Epidermal melanocyte (primary cell): ENCODE measurements at regions not wholly inside any gene's neighbourhood (a gene's known extent, or its start where the extent isn't known, plus 50 kb on each side); places are given as distances from the start of the nearest gene placed in this dataset.

Experiments used
- DNase-seq: peaks from one replicate; pipeline ENCODE4 v3.0.0; 2011; ENCODE audit warnings: low spot score; ENCODE audit not compliant: insufficient read length

GRCh38 chr13:32861304-32861703 is 154.9 kb upstream of the KL start:
- no peak for DNase-seq

- no peak for DNase-seq
Observed at GRCh38 chr13:32863596-32863995, 152.6 kb upstream of the KL start.

GRCh38 chr13:32866921-32867320 is 149.3 kb upstream of the KL start:
- DNase-seq: no peak

DNA sequence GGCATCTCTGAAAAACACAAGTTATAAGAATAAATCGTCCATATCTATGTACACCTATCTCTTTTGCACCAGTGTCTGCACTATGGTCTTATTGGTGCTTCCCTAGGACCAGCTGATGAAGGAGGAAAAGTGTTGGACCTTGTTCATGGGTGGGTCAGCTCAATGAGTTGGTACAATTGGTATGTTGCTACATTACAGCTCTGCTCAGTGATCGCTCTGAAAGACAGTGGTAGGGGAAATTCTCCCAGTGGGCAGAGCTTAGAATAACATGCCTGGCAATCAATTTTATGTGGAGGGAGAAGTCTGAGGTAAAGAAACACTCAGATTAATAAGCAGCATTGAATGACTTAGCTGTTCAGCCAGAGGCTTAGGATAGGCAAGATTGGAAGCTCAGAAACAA is 138.7 kb upstream of the KL start:
- no peak for DNase-seq

- DNase-seq: no peak
Observed at GRCh38 chr13:32878163-32878562, 138.1 kb upstream of the KL start.

DNA sequence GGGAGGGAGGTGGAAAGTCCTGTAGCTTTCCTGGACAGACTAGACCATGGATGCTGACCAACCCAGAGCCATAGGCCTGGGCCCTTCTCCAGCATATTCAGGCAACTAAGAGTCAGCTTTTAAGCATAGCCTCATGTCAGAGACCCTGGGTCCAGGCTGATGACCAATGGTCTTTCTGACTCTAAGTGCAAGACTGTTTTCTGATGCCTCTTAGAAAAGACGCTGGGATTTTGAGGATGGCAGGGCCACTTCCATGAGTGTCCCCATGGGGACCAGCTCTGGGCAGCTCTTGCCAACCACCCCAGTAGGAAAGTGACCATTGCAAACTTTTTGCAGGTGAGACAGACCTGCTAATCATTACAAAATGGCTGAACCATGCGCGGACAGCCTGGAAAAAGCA is 135.6 kb upstream of the KL start:
- no peak for DNase-seq

DNA sequence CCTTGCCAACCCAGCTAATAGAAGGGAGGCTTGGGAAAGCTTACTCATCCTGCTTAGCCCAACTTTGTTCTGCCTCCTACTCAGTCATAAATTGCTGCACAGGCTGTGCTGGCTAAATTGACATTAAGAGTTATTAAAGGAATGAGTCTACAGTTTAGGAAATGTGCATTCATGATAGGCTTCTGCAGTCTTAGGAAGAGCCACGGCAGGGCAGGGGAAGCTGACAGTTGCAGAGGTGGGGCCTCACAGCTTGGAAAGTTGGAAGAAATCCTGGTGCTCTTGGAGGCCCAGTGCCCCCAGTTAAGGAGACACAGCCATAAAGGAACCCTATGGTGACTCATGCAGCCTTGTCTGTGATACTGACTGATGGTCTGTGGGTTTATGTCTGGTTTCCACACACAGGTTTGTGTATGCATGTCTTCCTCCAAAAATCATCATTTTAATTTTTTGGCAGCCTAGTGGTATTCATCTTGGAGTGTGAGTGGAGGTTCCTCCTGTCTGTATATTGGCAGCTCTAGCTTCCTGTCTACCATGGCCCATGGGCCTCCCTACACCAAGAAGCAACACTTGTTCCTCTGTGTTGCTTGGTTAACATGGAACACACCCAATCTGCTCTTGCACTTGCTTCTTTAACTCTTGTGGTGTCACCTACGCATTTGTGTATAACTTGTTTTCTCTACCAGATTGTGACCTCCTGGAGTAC is 135.0 kb upstream of the KL start:
- DNase-seq: no peak

GRCh38 chr13:32881777-32882145 is 134.5 kb upstream of the KL start:
- no peak for DNase-seq

DNA sequence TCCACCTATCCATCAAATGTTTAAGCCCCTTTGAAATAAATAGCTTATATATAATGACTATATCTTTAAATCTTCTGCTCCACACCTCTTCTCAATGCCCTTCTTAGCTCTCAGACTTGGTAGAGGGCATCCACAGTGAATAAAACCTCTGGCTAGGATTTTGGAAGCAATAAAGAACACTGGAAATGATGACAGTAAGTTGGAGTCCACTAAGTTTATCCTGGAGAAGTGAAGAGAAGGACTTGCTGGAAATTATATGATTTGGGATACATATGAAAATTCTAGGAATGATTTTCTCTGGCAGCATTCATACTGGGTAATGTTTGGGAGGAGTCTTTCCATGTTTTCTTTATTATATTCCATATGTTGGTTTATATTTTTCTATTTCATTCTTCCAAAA is 133.5 kb upstream of the KL start:
- no peak for DNase-seq

DNA sequence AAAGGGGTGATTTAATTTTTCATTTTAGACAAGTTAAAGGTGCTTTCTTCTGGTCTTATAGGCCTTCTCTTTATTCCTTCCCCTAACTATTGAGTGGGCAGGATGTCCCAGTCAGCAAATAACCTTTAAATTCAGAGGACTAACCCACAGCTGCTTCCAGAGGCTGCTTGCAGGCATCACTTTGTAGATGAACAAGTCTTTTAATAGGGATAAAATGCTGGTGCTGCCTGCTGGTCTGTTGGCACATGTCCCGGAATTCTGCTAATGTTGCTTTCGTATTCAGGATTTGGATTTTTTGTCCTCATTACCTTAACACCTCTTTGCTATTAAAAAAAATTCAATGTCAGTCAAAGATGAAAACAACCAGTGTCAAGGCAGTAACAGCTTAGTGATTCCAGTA is 132.7 kb upstream of the KL start:
- no peak for DNase-seq

- DNase-seq: no peak
Observed at GRCh38 chr13:32887617-32888016, 128.6 kb upstream of the KL start.

DNA sequence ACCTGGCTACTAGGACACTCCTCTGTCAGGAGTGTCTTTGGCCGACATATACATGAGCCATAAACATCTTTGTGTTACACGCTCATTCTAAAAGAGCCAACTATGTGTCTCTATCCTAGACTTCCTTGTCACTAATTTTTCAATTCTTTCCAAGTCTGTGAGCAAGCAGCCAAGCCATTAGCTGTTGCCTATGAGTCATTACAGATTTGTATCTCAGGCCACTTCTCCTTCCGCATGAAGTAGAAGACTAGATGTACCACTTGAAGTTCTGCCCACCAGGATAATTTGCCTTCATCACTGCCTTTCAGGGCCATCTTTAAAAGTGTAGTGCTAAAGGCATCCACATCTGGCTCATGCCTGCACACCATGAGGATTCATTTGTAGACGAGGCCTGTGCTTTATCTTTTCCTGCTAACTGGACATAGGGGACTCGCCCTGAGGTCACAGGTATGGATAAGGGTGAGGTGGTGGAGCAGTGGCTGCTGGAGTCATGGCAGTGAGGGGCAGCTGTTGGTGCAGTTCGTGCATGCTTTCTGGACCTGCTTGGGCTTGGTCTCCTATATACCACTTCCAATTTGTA is 126.1 kb upstream of the KL start:
- no peak for DNase-seq

GRCh38 chr13:32893176-32893575 is 123.0 kb upstream of the KL start:
- DNase-seq: no peak

GRCh38 chr13:32894589-32895001 is 121.6 kb upstream of the KL start:
- no peak for DNase-seq

DNA sequence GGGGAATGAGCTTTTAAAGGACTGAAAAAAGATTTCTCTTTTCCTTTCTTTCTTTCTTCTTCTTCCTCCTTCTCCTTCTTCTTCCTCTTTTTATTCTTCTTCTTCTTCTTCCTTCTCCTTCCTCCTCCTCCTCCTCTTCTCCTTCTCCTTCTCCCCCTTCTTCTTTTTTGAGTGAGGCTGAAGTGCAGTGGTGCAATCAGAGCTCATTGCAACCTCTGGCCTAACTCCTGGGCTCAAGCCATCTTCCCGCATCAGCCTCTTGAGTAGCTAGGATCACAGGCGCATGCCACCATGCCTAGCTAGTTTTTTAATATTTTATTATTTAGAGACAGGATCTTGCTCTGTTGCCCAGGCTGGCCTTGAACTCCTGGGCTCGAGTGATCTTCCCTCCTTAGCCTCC is 120.9 kb upstream of the KL start:
- no peak for DNase-seq

- DNase-seq: no peak
Observed at GRCh38 chr13:32897296-32897695, 118.9 kb upstream of the KL start.

GRCh38 chr13:32902029-32902780 is 114.0 kb upstream of the KL start:
- no peak for DNase-seq

GRCh38 chr13:32902874-32903273 is 113.3 kb upstream of the KL start:
- no peak for DNase-seq

- DNase-seq: no peak
Observed at GRCh38 chr13:32903720-32904119, 112.5 kb upstream of the KL start.

DNA sequence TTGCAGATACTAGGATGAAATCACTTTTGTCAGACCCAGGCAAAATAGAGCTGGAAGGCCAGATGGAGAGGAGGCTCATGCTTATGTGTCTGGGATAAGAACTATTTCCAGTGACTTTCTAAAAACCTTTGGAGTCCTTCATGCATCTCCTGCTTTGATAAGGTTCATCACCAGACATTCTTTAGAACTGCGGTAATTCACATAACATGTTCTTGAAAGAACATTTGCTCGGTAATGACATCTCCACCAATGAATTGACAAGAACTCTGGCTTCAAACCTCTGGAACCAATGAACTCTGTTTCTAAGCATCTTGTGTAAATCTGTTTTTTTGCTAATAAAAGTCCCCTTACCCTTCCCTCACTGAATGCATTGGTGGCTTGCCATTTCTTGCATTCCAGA is 112.0 kb upstream of the KL start:
- no peak for DNase-seq

GRCh38 chr13:32905063-32905863 is 111.0 kb upstream of the KL start:
- DNase-seq: no peak

DNA sequence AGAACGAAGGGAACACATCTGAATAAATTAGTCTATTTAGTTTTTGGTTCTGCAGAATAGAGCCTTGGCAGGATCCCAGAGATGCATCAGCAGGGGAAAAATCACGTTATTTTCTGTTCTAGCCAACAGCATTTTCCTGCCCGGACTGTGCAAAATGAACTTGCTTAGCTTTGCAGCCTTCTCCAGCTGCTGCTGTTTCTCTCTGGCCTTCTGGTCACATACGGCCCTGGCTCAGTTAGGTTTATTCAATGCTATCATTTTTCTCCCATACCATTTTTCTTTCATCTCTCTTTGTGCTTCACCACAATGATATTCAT is 110.4 kb upstream of the KL start:
- DNase-seq: no peak
